IMR-90 (cell line): ENCODE measurements at regions not wholly inside any gene's neighbourhood (a gene's known extent, or its start where the extent isn't known, plus 50 kb on each side); places are given as distances from the start of the nearest gene placed in this dataset.

Experiments used
- ATAC-seq: fragments of 200-7000 bp; cut with Tn5 transposase; 2 replicates; pipeline ENCODE4 v1.9.1; 2020; ENCODE audit warnings: low read depth, mild to moderate bottlenecking, moderate library complexity
- BruUV-seq: library from RNA; stranded (reverse); fragments of 400-500 nt; replicated peaks from 2 replicates; lab custom pipeline; 2021; lab: Mats Ljungman, UMichigan
- CTCF ChIA-PET: fragments of 300-600 bp; formaldehyde crosslinking; extraction: SDS; loops from one replicate; lab custom pipeline; 2021; ENCODE audit warnings: antibody characterized with exemption; lab: Yijun Ruan, JAX
- POLR2A ChIA-PET: fragments of 300-600 bp; sonication (Branson Sonifier 250); formaldehyde crosslinking; loops from one replicate; lab custom pipeline; 2022; ENCODE audit warnings: antibody characterized with exemption; ENCODE audit not compliant: unreplicated experiment; lab: Charles Lee
- DNase-seq: peaks from one replicate; pipeline ENCODE4 v3.0.0; 2013
- H2AFZ ChIP-seq: replicated peaks from 2 replicates; pipeline ENCODE3; 2013; ENCODE audit warnings: low read length, mild to moderate bottlenecking; ENCODE audit not compliant: poor library complexity
- H2AK5ac ChIP-seq: 2 replicates; pipeline ENCODE4 v1.6.1; 2013; ENCODE audit warnings: low read depth, low read length, inconsistent platforms
- H2AK9ac ChIP-seq: replicated peaks from 2 replicates; pipeline ENCODE3; 2013; ENCODE audit warnings: mild to moderate bottlenecking, low read depth, low read length, moderate library complexity; ENCODE audit not compliant: poor library complexity
- H2BK120ac ChIP-seq: 2 replicates; pipeline ENCODE4 v1.6.1; 2013; ENCODE audit warnings: low read depth, low read length, inconsistent platforms
- H2BK15ac ChIP-seq: 3 replicates; pipeline ENCODE4 v1.6.1; 2013; ENCODE audit warnings: low read depth, low read length, inconsistent platforms
- H2BK20ac ChIP-seq: 2 replicates; pipeline ENCODE4 v1.6.1; 2013; ENCODE audit warnings: low read depth, mild to moderate bottlenecking, inconsistent platforms, low read length, moderate library complexity
- H2BK5ac ChIP-seq: 2 replicates; pipeline ENCODE4 v1.6.1; 2013; ENCODE audit warnings: mild to moderate bottlenecking, low read depth, low read length, inconsistent platforms; ENCODE audit not compliant: poor library complexity, severe bottlenecking
- H3K14ac ChIP-seq: replicated peaks from 2 replicates; pipeline ENCODE4 v1.6.1; 2013; ENCODE audit warnings: low read depth, low read length, inconsistent platforms
- H3K18ac ChIP-seq: 2 replicates; pipeline ENCODE4 v1.6.1; 2013; ENCODE audit warnings: low read depth, low read length, control low read depth
- H3K23ac ChIP-seq: 2 replicates; pipeline ENCODE4 v1.6.1; 2013; ENCODE audit warnings: low read depth, low read length, inconsistent platforms
- H3K27ac ChIP-seq: 2 replicates; pipeline ENCODE4 v1.5.1; 2013; ENCODE audit warnings: mild to moderate bottlenecking, control low read depth, low read length; ENCODE audit not compliant: insufficient read depth
- H3K27me3 ChIP-seq: 2 replicates; pipeline ENCODE4 v1.6.1; 2013; ENCODE audit warnings: low read length; ENCODE audit not compliant: control insufficient read depth, insufficient read depth
- H3K36me3 ChIP-seq: 2 replicates; pipeline ENCODE4 v1.6.1; 2013; ENCODE audit warnings: low read length, mixed read lengths; ENCODE audit not compliant: control insufficient read depth, insufficient read depth
- H3K4ac ChIP-seq: 2 replicates; pipeline ENCODE4 v1.6.1; 2013; ENCODE audit warnings: low read depth, low read length, inconsistent platforms
- H3K4me1 ChIP-seq: 2 replicates; pipeline ENCODE4 v1.6.1; 2013; ENCODE audit warnings: low read length, mixed read lengths; ENCODE audit not compliant: control insufficient read depth, insufficient read depth
- H3K4me2 ChIP-seq: 2 replicates; pipeline ENCODE4 v1.6.1; 2013; ENCODE audit warnings: low read depth, mild to moderate bottlenecking, control low read depth, low read length, moderate library complexity
- H3K4me3 ChIP-seq: 2 replicates; pipeline ENCODE4 v1.5.1; 2013; ENCODE audit warnings: low read depth, mild to moderate bottlenecking, control low read depth, low read length, moderate library complexity; ENCODE audit not compliant: insufficient read depth
- H3K56ac ChIP-seq: 2 replicates; pipeline ENCODE4 v1.6.1; 2013; ENCODE audit warnings: low read length, inconsistent platforms; ENCODE audit not compliant: insufficient read depth; ENCODE audit errors: extremely low read depth
- H3K79me1 ChIP-seq, 2 experiments: 2 replicates each; pipeline ENCODE4 v1.6.1; 2013; ENCODE audit warnings: low read length in 2 of 2, inconsistent platforms in 1 of 2, low read depth in 1 of 2
- H3K9ac ChIP-seq: 2 replicates; pipeline ENCODE4 v1.6.1; 2013; ENCODE audit warnings: low read depth, low read length, control low read depth
- H3K9me1 ChIP-seq: 2 replicates; pipeline ENCODE4 v1.6.1; 2013; ENCODE audit warnings: low read length, inconsistent platforms; ENCODE audit not compliant: insufficient read depth
- H3K9me3 ChIP-seq: 2 replicates; pipeline ENCODE4 v1.6.1; 2013; ENCODE audit warnings: low read length; ENCODE audit not compliant: control insufficient read depth, insufficient read depth
- H4K20me1 ChIP-seq: 2 replicates; pipeline ENCODE4 v1.6.1; 2013; ENCODE audit warnings: low read length, inconsistent platforms; ENCODE audit not compliant: insufficient read depth
- H4K5ac ChIP-seq: 2 replicates; pipeline ENCODE4 v1.6.1; 2013; ENCODE audit warnings: mild to moderate bottlenecking, low read depth, low read length, control low read depth
- H4K8ac ChIP-seq, 2 experiments: 2 replicates each; pipeline ENCODE4 v1.6.1; 2013; ENCODE audit warnings: low read depth in 2 of 2, low read length in 2 of 2, control low read depth in 1 of 2, inconsistent platforms in 1 of 2
- H4K91ac ChIP-seq: 2 replicates; pipeline ENCODE4 v1.6.1; 2013; ENCODE audit warnings: low read depth, low read length, inconsistent platforms; ENCODE audit not compliant: insufficient read depth
- BHLHE40 ChIP-seq: fragments of 150-350 bp; IDR thresholded peaks from 2 replicates; pipeline ENCODE4 v1.6.1; 2016; ENCODE audit warnings: mild to moderate bottlenecking, low read depth, low read length
- CEBPB ChIP-seq: IDR thresholded peaks from 2 replicates; pipeline ENCODE4 v1.6.1; 2012; ENCODE audit warnings: low read depth, low read length, improper control_type of control experiment
- CHD1 ChIP-seq: IDR thresholded peaks from 2 replicates; pipeline ENCODE4 v1.6.1; 2012; ENCODE audit warnings: low read depth, low read length, improper control_type of control experiment
- FOS ChIP-seq: fragments of 150-350 bp; IDR thresholded peaks from 2 replicates; pipeline ENCODE4 v1.6.1; 2016; ENCODE audit warnings: low read depth, low read length
- MAFK ChIP-seq: IDR thresholded peaks from 2 replicates; pipeline ENCODE4 v1.6.1; 2012; ENCODE audit warnings: low read depth, low read length, improper control_type of control experiment
- MAZ ChIP-seq: IDR thresholded peaks from 2 replicates; pipeline ENCODE4 v1.6.1; 2012; ENCODE audit warnings: low read depth, mild to moderate bottlenecking, low read length, improper control_type of control experiment, moderate library complexity, borderline replicate concordance
- MXI1 ChIP-seq: IDR thresholded peaks from 2 replicates; pipeline ENCODE4 v1.6.1; 2012; ENCODE audit warnings: low read depth, mild to moderate bottlenecking, low read length, moderate library complexity, borderline replicate concordance
- NFE2L2 ChIP-seq: fragments of 150-350 bp; IDR thresholded peaks from 2 replicates; pipeline ENCODE4 v1.6.1; 2016; ENCODE audit warnings: low read depth, mild to moderate bottlenecking, low read length
- POLR2A ChIP-seq: IDR thresholded peaks from 2 replicates; pipeline ENCODE4 v1.6.1; 2012; ENCODE audit warnings: mild to moderate bottlenecking, low read depth, low read length
- RAD21 ChIP-seq: IDR thresholded peaks from 2 replicates; pipeline ENCODE4 v1.6.1; 2012; ENCODE audit warnings: low read length, improper control_type of control experiment
- RCOR1 ChIP-seq: IDR thresholded peaks from 2 replicates; pipeline ENCODE4 v1.6.1; 2012; ENCODE audit warnings: mild to moderate bottlenecking, low read length, improper control_type of control experiment; ENCODE audit not compliant: insufficient replicate concordance
- RFX5 ChIP-seq: IDR thresholded peaks from 2 replicates; pipeline ENCODE4 v1.8.0; 2012; ENCODE audit warnings: low read depth, mild to moderate bottlenecking, low read length, moderate library complexity
- SMC3 ChIP-seq: fragments of 150-350 bp; IDR thresholded peaks from 2 replicates; pipeline ENCODE4 v1.6.1; 2016; ENCODE audit warnings: low read depth, mild to moderate bottlenecking, antibody characterized with exemption, low read length, moderate library complexity
- WGBS, 2 experiments: methylation state at CpG; one replicate each; pipeline versions ENCODE4 v1.1.5 to v1.1.7; 2013; ENCODE audit warnings: missing lambda C conversion rate in 2 of 2; ENCODE audit not compliant: insufficient read length in 1 of 2; ENCODE audit errors: extremely low coverage in 2 of 2; 5-methylcytosine and 5-hydroxymethylcytosine counted together
- dilution Hi-C: fragments of 300-500 bp; cut with HindIII; formaldehyde crosslinking; loops from one replicate; pipeline ENCODE4 v1.14.3; 2018; ENCODE audit warnings: low sequenced_read_pairs; ENCODE audit not compliant: unreplicated experiment
- in situ Hi-C: fragments of 300-500 bp; cut with MboI; formaldehyde crosslinking; loops from 3 replicates; pipeline ENCODE4 v1.14.3; 2019; ENCODE audit warnings: low sequenced_read_pairs, inconsistent platforms, mixed read lengths
- intact Hi-C: fragments of 100-400 bp; cut with micrococcal nuclease; formaldehyde crosslinking; loops from 2 replicates; pipeline ENCODE4 v1.10.0; 2022
- TF ChIP-seq, protein P1 (sequence below): fragments of 150-350 bp; IDR thresholded peaks from 2 replicates; pipeline ENCODE4 v1.6.1; 2017; ENCODE audit warnings: mild to moderate bottlenecking, antibody characterized with exemption, low read length, low read depth
- TF ChIP-seq, protein P2 (sequence below): fragments of 150-350 bp; IDR thresholded peaks from 2 replicates; pipeline ENCODE4 v1.6.1; 2016; ENCODE audit warnings: low read depth, mild to moderate bottlenecking, low read length, moderate library complexity, borderline replicate concordance
- TF ChIP-seq, protein P3 (sequence below): conservative IDR thresholded peaks from 2 replicates; pipeline ENCODE4 v1.5.1; 2012; ENCODE audit warnings: mild to moderate bottlenecking, low read depth, low read length, improper control_type of control experiment

DNA sequence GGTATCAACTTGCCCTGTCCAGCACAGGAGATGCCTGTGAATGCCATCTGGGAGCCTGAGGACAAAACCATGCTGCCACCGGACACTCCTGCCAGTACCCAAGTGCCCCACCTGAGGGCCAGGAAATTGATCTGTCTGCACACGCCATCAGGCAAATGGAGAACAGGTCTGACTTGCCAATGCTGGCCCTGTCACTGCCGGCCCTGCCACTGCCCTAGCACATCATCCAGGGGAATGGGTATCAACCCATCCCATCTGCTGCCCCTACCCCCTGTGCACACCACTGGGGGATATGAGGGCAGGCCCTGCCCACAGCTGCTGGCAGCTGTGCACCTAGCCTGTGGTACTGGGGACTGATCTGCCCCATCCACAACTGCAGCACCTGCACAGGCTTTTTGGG, 1081.6 kb upstream of the EYS start:
- Histone ChIP-seq H2AFZ (no peak overlapping the region), H2BK20ac (no peak overlapping the region), H2AK5ac (no peak overlapping the region), H2BK5ac (no peak overlapping the region), H3K9me3 (peaks cover 9% of the 10 kb centered on the region), H3K27me3 (no peaks in the 10 kb centered on the region), H3K79me1 (no peaks in the 10 kb centered on the region), H3K4me1 (no peaks in the 10 kb centered on the region), H3K56ac (no peak overlapping the region), H2BK120ac (no peak overlapping the region), H3K14ac (no peak overlapping the region), H2AK9ac (no peak overlapping the region), H3K4ac (no peak overlapping the region), H4K20me1 (no peaks in the 10 kb centered on the region), H3K23ac (no peak overlapping the region), H3K4me3 (no peak overlapping the region), H3K36me3 (no peaks in the 10 kb centered on the region), H3K9me1 (no peaks in the 10 kb centered on the region), H3K4me2 (no peak overlapping the region), H3K27ac (no peak overlapping the region), H2BK15ac (no peak overlapping the region), H4K8ac (no peak overlapping the region), H3K9ac (no peak overlapping the region), H4K91ac (no peak overlapping the region), H3K18ac (no peak overlapping the region), H4K5ac (no peak overlapping the region)
- ATAC-seq = no peak
- DNase-seq = no peak
- 80% methylated on average over 1 of the region's 3 CpGs; no CpG with 5 or more reads in 1 of the 2 experiments for WGBS, 2 experiments
- BruUV-seq = no TSS peak
- in situ Hi-C loops (no loop called here), intact Hi-C loops (no loop called here), dilution Hi-C loops (no loop called here)
- CTCF ChIA-PET = no interaction called here
- TF ChIP-seq CHD1 (no peak), CEBPB (no peak), POLR2A (no peak), SMC3 (no peak), MAZ (no peak), MXI1 (no peak), MAFK (no peak), BHLHE40 (no peak), RAD21 (no peak), FOS (no peak), RCOR1 (no peak), NFE2L2 (no peak), RFX5 (no peak)
- TF ChIP-seq, protein P1, sequence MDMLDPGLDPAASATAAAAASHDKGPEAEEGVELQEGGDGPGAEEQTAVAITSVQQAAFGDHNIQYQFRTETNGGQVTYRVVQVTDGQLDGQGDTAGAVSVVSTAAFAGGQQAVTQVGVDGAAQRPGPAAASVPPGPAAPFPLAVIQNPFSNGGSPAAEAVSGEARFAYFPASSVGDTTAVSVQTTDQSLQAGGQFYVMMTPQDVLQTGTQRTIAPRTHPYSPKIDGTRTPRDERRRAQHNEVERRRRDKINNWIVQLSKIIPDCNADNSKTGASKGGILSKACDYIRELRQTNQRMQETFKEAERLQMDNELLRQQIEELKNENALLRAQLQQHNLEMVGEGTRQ = no peak
- TF ChIP-seq, protein P2, sequence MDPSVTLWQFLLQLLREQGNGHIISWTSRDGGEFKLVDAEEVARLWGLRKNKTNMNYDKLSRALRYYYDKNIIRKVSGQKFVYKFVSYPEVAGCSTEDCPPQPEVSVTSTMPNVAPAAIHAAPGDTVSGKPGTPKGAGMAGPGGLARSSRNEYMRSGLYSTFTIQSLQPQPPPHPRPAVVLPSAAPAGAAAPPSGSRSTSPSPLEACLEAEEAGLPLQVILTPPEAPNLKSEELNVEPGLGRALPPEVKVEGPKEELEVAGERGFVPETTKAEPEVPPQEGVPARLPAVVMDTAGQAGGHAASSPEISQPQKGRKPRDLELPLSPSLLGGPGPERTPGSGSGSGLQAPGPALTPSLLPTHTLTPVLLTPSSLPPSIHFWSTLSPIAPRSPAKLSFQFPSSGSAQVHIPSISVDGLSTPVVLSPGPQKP = no peak
- TF ChIP-seq, protein P3, sequence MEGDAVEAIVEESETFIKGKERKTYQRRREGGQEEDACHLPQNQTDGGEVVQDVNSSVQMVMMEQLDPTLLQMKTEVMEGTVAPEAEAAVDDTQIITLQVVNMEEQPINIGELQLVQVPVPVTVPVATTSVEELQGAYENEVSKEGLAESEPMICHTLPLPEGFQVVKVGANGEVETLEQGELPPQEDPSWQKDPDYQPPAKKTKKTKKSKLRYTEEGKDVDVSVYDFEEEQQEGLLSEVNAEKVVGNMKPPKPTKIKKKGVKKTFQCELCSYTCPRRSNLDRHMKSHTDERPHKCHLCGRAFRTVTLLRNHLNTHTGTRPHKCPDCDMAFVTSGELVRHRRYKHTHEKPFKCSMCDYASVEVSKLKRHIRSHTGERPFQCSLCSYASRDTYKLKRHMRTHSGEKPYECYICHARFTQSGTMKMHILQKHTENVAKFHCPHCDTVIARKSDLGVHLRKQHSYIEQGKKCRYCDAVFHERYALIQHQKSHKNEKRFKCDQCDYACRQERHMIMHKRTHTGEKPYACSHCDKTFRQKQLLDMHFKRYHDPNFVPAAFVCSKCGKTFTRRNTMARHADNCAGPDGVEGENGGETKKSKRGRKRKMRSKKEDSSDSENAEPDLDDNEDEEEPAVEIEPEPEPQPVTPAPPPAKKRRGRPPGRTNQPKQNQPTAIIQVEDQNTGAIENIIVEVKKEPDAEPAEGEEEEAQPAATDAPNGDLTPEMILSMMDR = no peak
- POLR2A ChIA-PET = no interaction called here
